ENCODE measurements at regions not wholly inside any gene's neighbourhood (a gene's known extent, or its start where the extent isn't known, plus 50 kb on each side); places are given as distances from the start of the nearest gene placed in this dataset.

DNA sequence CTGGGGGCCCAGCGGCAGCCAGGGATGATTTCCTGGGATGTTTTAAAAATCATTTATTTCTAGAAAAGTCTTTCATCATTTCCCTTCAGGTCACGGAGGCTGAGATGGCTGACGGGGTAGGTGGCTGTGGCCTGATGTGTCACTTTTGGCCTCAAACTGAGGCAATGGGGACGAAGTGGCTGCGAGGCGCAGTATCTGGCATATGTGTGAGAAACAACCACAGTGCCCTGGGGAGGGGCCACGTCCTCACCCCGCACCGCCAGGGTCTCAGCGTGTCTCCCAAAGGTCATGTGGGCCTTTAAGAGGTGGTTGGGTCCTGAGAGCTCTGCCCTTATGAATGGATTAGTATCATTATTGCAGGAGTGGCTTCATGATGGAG is 120.0 kb downstream of the CEBPB start:
- Histone ChIP-seq H3K27me3 (no peaks in the 10 kb centered on the region), H3K4me3 (no peak overlapping the region), H3K36me3 (no peaks in the 10 kb centered on the region), H3K9me3 (no peaks in the 10 kb centered on the region), H3K4me1 (peaks cover 0 to 67% (median 39%) of the 10 kb centered on the region in 3 donors), H3K27ac (peak overlapping the region in 3 of 4 donors; percentile 78 to 90 (median 86))
- TF ChIP-seq POLR2A (IDR thresholded peaks at IDR 0.05) (no peak), EP300 (IDR thresholded peaks at IDR 0.05) (no peak), POLR2AphosphoS5 (IDR thresholded peaks at IDR 0.05) (no peak)
- TF ChIP-seq, protein P1, sequence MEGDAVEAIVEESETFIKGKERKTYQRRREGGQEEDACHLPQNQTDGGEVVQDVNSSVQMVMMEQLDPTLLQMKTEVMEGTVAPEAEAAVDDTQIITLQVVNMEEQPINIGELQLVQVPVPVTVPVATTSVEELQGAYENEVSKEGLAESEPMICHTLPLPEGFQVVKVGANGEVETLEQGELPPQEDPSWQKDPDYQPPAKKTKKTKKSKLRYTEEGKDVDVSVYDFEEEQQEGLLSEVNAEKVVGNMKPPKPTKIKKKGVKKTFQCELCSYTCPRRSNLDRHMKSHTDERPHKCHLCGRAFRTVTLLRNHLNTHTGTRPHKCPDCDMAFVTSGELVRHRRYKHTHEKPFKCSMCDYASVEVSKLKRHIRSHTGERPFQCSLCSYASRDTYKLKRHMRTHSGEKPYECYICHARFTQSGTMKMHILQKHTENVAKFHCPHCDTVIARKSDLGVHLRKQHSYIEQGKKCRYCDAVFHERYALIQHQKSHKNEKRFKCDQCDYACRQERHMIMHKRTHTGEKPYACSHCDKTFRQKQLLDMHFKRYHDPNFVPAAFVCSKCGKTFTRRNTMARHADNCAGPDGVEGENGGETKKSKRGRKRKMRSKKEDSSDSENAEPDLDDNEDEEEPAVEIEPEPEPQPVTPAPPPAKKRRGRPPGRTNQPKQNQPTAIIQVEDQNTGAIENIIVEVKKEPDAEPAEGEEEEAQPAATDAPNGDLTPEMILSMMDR (IDR thresholded peaks at IDR 0.05), result no peak
- no peak for ATAC-seq
- 94 to 100% methylated on average over 1 to 3 of the region's 10 CpGs for WGBS, 2 donors (ENCODE audit: low coverage in 1 of 2)

DNA sequence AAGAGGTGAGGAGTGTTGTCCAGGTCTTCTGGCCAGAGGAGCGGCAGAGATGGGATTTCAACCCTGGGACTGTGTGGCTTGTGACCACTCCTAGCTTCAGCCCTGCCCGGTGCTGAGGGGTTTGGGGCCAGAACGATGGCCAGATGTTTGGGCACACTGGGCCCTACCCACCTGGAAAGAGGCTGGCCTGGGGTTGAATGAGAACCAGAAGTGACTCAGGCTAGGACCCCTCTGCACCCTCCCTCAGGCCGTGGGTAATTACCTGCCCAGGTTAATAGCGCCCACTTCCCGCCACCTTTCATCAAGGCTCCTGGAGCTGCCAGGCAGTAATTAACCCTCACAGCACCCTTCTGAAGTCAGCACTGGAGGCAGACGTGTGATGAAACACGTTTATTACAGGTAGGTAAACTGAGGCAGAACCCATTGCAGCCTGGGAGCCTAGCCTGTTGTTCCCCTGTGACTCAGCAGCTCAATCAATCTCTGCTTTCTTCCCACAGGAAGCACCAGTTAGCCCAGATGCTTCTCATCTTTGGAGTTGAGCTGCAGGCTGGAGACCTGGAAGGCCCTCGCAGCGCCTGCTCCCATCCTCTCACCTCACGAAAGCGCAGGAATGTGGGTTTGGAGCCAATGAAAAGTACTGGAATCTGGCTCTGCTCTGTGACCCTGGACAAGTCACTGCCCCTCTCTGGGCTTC is 120.8 kb downstream of the CEBPB start:
- no peak for TF ChIP-seq EP300 (IDR thresholded peaks at IDR 0.05)
- 89% methylated on average over 11 of the region's 12 CpGs; no CpG with 5 or more reads in 1 of the 2 donors for WGBS, 2 donors (ENCODE audit: low coverage in 1 of 2)
- no peaks in the 10 kb centered on the region for H3K36me3 ChIP-seq
- H3K9me3 ChIP-seq, result no peaks in the 10 kb centered on the region
- H3K4me1 ChIP-seq, result peaks cover 0 to 59% (median 34%) of the 10 kb centered on the region in 3 donors
- H3K4me3 ChIP-seq, result no peak overlapping the region
- peak overlapping the region in 3 of 4 donors; percentile 78 to 90 (median 86) for H3K27ac ChIP-seq
- ATAC-seq, result no peak
- no peaks in the 10 kb centered on the region for H3K27me3 ChIP-seq

DNA sequence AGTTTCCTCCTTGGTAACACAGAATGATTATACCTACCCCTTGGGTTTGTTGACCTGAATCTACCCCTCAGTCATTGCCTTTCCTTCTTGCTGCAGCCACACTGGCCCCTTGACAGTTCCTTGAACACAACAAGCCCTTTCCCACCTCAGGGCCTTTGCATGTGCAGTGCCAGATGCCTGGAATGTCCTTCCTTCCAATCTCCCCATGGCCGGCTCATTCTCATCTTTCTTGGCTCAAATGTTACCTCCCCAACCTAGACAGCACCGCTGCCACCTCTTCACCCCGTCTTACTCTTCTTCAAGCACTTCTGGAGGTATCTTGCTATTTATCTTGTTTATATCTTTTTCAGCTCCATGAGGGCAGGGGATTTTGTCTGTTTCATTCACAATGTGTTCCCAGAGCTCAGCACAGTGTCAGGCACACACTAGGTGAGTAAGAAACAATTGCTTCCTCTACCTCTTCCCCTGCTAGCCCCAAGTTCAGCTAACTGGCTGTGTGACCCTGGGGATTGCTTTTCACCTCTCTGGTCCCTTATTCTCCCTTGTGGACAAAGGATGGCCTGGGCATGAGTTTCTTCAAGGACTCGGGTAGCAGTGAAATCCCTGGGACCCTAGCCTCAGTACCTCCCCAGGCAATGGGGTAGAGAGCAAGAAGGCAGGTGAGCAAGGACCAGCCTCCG is 121.5 kb downstream of the CEBPB start:
- Histone ChIP-seq H3K4me1 (peaks cover 0 to 52% (median 27%) of the 10 kb centered on the region in 3 donors), H3K36me3 (no peaks in the 10 kb centered on the region), H3K9me3 (no peaks in the 10 kb centered on the region), H3K4me3 (no peak overlapping the region), H3K27ac (peak overlapping the region; percentile 7 to 90 (median 76)), H3K27me3 (no peaks in the 10 kb centered on the region)
- ATAC-seq, result no peak
- TF ChIP-seq EP300 (IDR thresholded peaks at IDR 0.05), result no peak
- TF ChIP-seq POLR2AphosphoS5 (IDR thresholded peaks at IDR 0.05), result no peak
- TF ChIP-seq, protein P1 (IDR thresholded peaks at IDR 0.05), result no peak
- no peak for TF ChIP-seq POLR2A (IDR thresholded peaks at IDR 0.05)
- 80 to 100% methylated on average over 2 of the region's 5 CpGs for WGBS, 2 donors (ENCODE audit: low coverage in 1 of 2)

GRCh38 chr20:50312682-50313521 is 122.3 kb downstream of the CEBPB start:
- H3K4me1 ChIP-seq, result peaks cover 0 to 45% (median 24%) of the 10 kb centered on the region in 3 donors
- peak; percentile 60 for ATAC-seq
- H3K27me3 ChIP-seq, result no peaks in the 10 kb centered on the region
- peak overlapping the region; percentile 30 to 90 (median 76) for H3K27ac ChIP-seq
- 0% methylated on average over 2 to 5 of the region's 16 CpGs for WGBS, 2 donors (ENCODE audit: low coverage in 1 of 2)
- H3K9me3 ChIP-seq, result no peaks in the 10 kb centered on the region
- TF ChIP-seq, protein P1 (IDR thresholded peaks at IDR 0.05), result no peak
- TF ChIP-seq POLR2A (IDR thresholded peaks at IDR 0.05) (no peak), POLR2AphosphoS5 (IDR thresholded peaks at IDR 0.05) (peak; percentile 90), EP300 (IDR thresholded peaks at IDR 0.05) (no peak)
- H3K4me3 ChIP-seq, result no peak overlapping the region
- H3K36me3 ChIP-seq, result no peaks in the 10 kb centered on the region

DNA sequence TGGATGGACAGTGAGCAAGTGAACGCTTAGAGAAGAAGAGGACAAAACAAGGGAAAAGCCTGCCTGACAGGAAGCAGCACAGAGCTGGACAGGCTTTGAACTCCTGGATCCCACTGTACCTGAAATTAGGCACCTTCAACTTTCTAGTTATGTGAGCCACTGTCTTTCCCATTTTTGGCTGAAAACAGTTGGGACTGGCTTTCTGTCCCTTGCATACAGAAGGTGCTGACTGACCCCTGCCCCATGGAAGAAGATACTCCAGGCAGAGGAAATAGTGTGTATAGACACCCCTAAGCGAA is 122.8 kb downstream of the CEBPB start:
- TF ChIP-seq POLR2A (IDR thresholded peaks at IDR 0.05), result no peak
- TF ChIP-seq, protein P1 (IDR thresholded peaks at IDR 0.05), result no peak
- no peak for TF ChIP-seq EP300 (IDR thresholded peaks at IDR 0.05)
- TF ChIP-seq POLR2AphosphoS5 (IDR thresholded peaks at IDR 0.05), result no peak
- no peak for ATAC-seq
- peaks cover 0 to 39% (median 18%) of the 10 kb centered on the region in 3 donors for H3K4me1 ChIP-seq
- H3K4me3 ChIP-seq, result no peak overlapping the region
- H3K9me3 ChIP-seq, result no peaks in the 10 kb centered on the region
- 67% methylated on average over 1 of the region's 2 CpGs; no CpG with 5 or more reads in 1 of the 2 donors for WGBS, 2 donors (ENCODE audit: low coverage in 1 of 2)
- no peaks in the 10 kb centered on the region for H3K27me3 ChIP-seq
- peak overlapping the region; percentile 30 to 90 (median 76) for H3K27ac ChIP-seq
- H3K36me3 ChIP-seq, result no peaks in the 10 kb centered on the region

All from gastroesophageal sphincter (tissue), 4 donors.